ENCODE measurements at regions not wholly inside any gene's neighbourhood (a gene's known extent, or its start where the extent isn't known, plus 50 kb on each side); places are given as distances from the start of the nearest gene placed in this dataset.

GRCh38 chr17:71910002-71910401, 210.8 kb upstream of the SOX9 start:
- no peak for DNase-seq

- no peak for DNase-seq
These were observed 206.8 kb upstream of the SOX9 start for GRCh38 chr17:71914042-71914441.

GRCh38 chr17:71914812-71915211, 206.0 kb upstream of the SOX9 start:
- no peak for DNase-seq

GRCh38 chr17:71917715-71918114, 203.1 kb upstream of the SOX9 start:
- DNase-seq = no peak

- no peak for DNase-seq
These were observed 201.6 kb upstream of the SOX9 start for GRCh38 chr17:71919186-71919585.

- DNase-seq = no peak
These were observed 200.9 kb upstream of the SOX9 start for GRCh38 chr17:71919896-71920295.

- DNase-seq = peak in 1 of 2 donors; percentile 31
These were observed 199.0 kb upstream of the SOX9 start for GRCh38 chr17:71921796-71922195.

- no peak for DNase-seq
These were observed 198.4 kb upstream of the SOX9 start for GRCh38 chr17:71922439-71922838.

- DNase-seq = no peak
These were observed 193.9 kb upstream of the SOX9 start for GRCh38 chr17:71926746-71927398.

GRCh38 chr17:71933306-71933705, 187.5 kb upstream of the SOX9 start:
- no peak for DNase-seq

GRCh38 chr17:71934520-71934919, 186.3 kb upstream of the SOX9 start:
- no peak for DNase-seq

- DNase-seq = no peak
These were observed 185.5 kb upstream of the SOX9 start for GRCh38 chr17:71935341-71935740.

GRCh38 chr17:71936977-71937376, 183.8 kb upstream of the SOX9 start:
- DNase-seq = no peak

GRCh38 chr17:71937914-71938313, 182.9 kb upstream of the SOX9 start:
- no peak for DNase-seq

- no peak for DNase-seq
These were observed 182.3 kb upstream of the SOX9 start for GRCh38 chr17:71938340-71939010.

GRCh38 chr17:71941920-71942319, 178.9 kb upstream of the SOX9 start:
- DNase-seq = no peak

- no peak for DNase-seq
These were observed 178.2 kb upstream of the SOX9 start for GRCh38 chr17:71942626-71943025.

- no peak for DNase-seq
These were observed 172.0 kb upstream of the SOX9 start for GRCh38 chr17:71948703-71949422.

- no peak for DNase-seq
These were observed 161.7 kb upstream of the SOX9 start for GRCh38 chr17:71959154-71959553.

- no peak for DNase-seq
These were observed 157.5 kb upstream of the SOX9 start for GRCh38 chr17:71963351-71963750.

GRCh38 chr17:71963791-71964190, 157.0 kb upstream of the SOX9 start:
- DNase-seq = no peak

- no peak for DNase-seq
These were observed 156.3 kb upstream of the SOX9 start for GRCh38 chr17:71964559-71964958.

GRCh38 chr17:71966055-71966454, 154.8 kb upstream of the SOX9 start:
- no peak for DNase-seq

All from CD4-positive, alpha-beta T cell treated with Interleukin-4 for 1 hour (primary cell).